WTC11 (cell line): ENCODE measurements at regions not wholly inside any gene's neighbourhood (a gene's known extent, or its start where the extent isn't known, plus 50 kb on each side); places are given as distances from the start of the nearest gene placed in this dataset.

Experiments used
- CREB1 ChIP-seq: sonication (generic); formaldehyde crosslinking; IDR thresholded peaks from 2 replicates; pipeline ENCODE4 v1.8.0; 2023; ENCODE audit warnings: mild to moderate bottlenecking, missing genetic modification reagents
- FOXP1 ChIP-seq: sonication (generic); formaldehyde crosslinking; IDR thresholded peaks from 2 replicates; pipeline ENCODE4 v1.8.0; 2022; ENCODE audit warnings: missing genetic modification reagents, mild to moderate bottlenecking, moderate library complexity, borderline replicate concordance
- NFE2L1 ChIP-seq: sonication (generic); formaldehyde crosslinking; IDR thresholded peaks from 2 replicates; pipeline ENCODE4 v1.8.1; 2023; ENCODE audit warnings: missing genetic modification reagents
- NFYB ChIP-seq: sonication (generic); formaldehyde crosslinking; conservative IDR thresholded peaks from 2 replicates; pipeline ENCODE4 v1.8.0; 2022; ENCODE audit warnings: low read depth, missing genetic modification reagents
- PREB ChIP-seq: sonication (generic); formaldehyde crosslinking; IDR thresholded peaks from 2 replicates; pipeline ENCODE4 v1.8.1; 2022; ENCODE audit warnings: mild to moderate bottlenecking, missing genetic modification reagents, moderate library complexity, borderline replicate concordance
- SP1 ChIP-seq: sonication (generic); formaldehyde crosslinking; conservative IDR thresholded peaks from 2 replicates; pipeline ENCODE4 v1.8.1; 2022; ENCODE audit warnings: missing genetic modification reagents
- TEAD4 ChIP-seq: sonication (generic); formaldehyde crosslinking; IDR thresholded peaks from 2 replicates; pipeline ENCODE4 v1.8.0; 2022; ENCODE audit warnings: mild to moderate bottlenecking, missing genetic modification reagents
- ZBTB43 ChIP-seq: sonication (generic); formaldehyde crosslinking; IDR thresholded peaks from 2 replicates; pipeline ENCODE4 v1.8.1; 2023; ENCODE audit warnings: mild to moderate bottlenecking, missing genetic modification reagents
- ZNF512 ChIP-seq: sonication (generic); formaldehyde crosslinking; IDR thresholded peaks from 2 replicates; pipeline ENCODE4 v1.8.1; 2022; ENCODE audit warnings: missing genetic modification reagents, borderline replicate concordance
- TF ChIP-seq, protein P1 (sequence below): fragments of 200-600 bp; IDR thresholded peaks from 2 replicates; pipeline ENCODE4 v1.8.0; 2022; ENCODE audit warnings: antibody characterized with exemption

- TF ChIP-seq ZNF512 (no peak), NFYB (CRISPR knock-in tag) (no peak), PREB (no peak), CREB1 (CRISPR knock-in tag) (no peak), TEAD4 (CRISPR knock-in tag) (no peak), ZBTB43 (CRISPR knock-in tag) (no peak), FOXP1 (no peak), SP1 (CRISPR knock-in tag) (no peak), NFE2L1 (CRISPR knock-in tag) (no peak)
- TF ChIP-seq, protein P1, sequence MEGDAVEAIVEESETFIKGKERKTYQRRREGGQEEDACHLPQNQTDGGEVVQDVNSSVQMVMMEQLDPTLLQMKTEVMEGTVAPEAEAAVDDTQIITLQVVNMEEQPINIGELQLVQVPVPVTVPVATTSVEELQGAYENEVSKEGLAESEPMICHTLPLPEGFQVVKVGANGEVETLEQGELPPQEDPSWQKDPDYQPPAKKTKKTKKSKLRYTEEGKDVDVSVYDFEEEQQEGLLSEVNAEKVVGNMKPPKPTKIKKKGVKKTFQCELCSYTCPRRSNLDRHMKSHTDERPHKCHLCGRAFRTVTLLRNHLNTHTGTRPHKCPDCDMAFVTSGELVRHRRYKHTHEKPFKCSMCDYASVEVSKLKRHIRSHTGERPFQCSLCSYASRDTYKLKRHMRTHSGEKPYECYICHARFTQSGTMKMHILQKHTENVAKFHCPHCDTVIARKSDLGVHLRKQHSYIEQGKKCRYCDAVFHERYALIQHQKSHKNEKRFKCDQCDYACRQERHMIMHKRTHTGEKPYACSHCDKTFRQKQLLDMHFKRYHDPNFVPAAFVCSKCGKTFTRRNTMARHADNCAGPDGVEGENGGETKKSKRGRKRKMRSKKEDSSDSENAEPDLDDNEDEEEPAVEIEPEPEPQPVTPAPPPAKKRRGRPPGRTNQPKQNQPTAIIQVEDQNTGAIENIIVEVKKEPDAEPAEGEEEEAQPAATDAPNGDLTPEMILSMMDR = no peak
Measured at GRCh38 chr15:26359855-26360254, 413.0 kb downstream of the GABRB3 start.
